ENCODE measurements at regions not wholly inside any gene's neighbourhood (a gene's known extent, or its start where the extent isn't known, plus 50 kb on each side); places are given as distances from the start of the nearest gene placed in this dataset.

- DNase-seq, result no peak
- H3K4me1 Mint-ChIP-seq (ENCODE audit: low read depth, unreplicated experiment), result peaks cover 26% of the 10 kb centered on the region
- H3K27ac Mint-ChIP-seq (ENCODE audit: unreplicated experiment), result no peak overlapping the region
- H3K36me3 Mint-ChIP-seq (ENCODE audit: unreplicated experiment), result peaks cover 14% of the 10 kb centered on the region
- peak overlapping the region; percentile 30 for H3K4me3 Mint-ChIP-seq (ENCODE audit: unreplicated experiment)
- peaks cover 8% of the 10 kb centered on the region for H3K27me3 Mint-ChIP-seq (ENCODE audit: unreplicated experiment)
- TF ChIP-seq CTCF (IDR thresholded peaks at IDR 0.05; ENCODE audit: partially characterized antibody, unreplicated experiment), result no peak
- H3K9me3 Mint-ChIP-seq (ENCODE audit: unreplicated experiment), result peaks cover 23% of the 10 kb centered on the region
Observed at GRCh38 chr11:76603202-76603601, 67.3 kb downstream of the LRRC32 start.
